Stimulated activated CD8-positive, alpha-beta memory T cell treated with anti-CD3 and anti-CD28 coated beads, Interleukin-12 subunit alpha, Interleukin-12 subunit beta, amount 100 ng/mL, for 1 hour (primary cell): ENCODE measurements at regions not wholly inside any gene's neighbourhood (a gene's known extent, or its start where the extent isn't known, plus 50 kb on each side); places are given as distances from the start of the nearest gene placed in this dataset.
"Not testable (repeated sequence)": the region's sequence is repeated elsewhere in the genome, so short reads cannot be mapped to it uniquely, and the experiment has no call there.

Source experiments
- DNase-seq: peaks from one replicate; pipeline ENCODE4 v3.0.0-alpha.2; 2020; ENCODE audit warnings: low read depth

DNA sequence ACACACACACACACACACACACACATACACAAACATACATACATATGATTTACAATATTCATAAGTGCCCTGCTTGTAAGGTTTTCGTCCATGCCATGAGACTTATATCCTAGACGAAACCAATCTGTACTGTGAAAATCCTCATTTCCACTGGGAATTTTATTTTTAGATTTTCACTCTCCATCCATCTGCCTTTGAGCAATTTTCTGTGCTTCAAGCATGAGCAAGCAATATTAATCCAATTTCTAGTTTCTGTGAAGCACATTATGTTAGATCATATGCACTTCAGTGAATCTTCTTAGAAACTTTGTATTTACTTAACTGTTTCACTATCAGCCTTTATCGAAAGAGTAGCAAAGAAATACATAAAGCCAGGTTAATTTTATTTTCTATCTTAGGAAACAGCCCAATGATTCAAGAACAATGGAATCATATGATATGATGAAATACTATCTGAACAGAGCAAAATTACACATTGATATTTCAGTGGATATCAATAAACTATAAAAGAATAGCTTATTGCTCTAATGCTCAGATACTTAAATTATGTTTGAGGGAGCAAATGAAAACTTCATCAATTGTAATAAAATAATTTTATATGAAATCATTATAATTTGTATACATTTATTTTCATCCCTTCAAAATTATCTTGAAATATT, 1100.7 kb upstream of the MIR17HG start:
- DNase-seq = no peak

DNA sequence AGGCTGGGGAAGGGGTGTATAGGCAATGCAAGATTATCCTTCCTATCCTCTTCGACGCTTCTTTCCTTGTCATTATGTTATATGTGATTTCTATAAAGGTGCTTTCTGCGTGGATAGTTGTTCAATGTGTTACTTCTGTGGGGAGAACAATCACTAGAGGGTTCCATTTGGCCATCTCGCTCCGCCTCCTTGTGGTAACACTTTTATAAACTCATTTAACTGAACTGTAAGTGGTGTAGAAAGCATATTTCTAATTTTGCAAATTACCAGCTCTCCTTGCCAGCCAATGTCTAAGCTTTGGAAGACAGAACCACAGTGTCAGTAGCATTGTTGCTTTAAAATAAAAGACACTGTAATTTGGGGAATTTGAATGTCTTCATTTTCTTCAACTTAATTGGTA, 1093.7 kb upstream of the MIR17HG start:
- DNase-seq = no peak

DNA sequence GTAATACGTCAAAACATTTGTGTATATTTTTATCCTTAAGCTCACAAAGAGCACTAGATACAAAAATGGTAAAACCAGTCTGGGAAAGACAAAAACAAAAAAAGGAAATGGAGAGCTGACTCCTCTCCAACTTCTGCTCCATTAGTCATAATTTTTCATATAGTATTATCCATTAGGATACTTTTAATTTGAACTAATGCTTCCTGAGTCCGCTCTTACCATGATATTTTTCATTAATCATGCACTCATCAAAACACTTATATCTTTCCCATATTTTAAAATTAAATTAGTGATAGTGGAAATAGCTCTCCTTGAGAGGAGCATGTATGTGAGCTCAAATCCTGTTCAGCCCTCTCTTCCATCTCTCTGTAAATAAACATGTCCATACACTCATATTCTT, 1093.0 kb upstream of the MIR17HG start:
- no peak for DNase-seq

DNA sequence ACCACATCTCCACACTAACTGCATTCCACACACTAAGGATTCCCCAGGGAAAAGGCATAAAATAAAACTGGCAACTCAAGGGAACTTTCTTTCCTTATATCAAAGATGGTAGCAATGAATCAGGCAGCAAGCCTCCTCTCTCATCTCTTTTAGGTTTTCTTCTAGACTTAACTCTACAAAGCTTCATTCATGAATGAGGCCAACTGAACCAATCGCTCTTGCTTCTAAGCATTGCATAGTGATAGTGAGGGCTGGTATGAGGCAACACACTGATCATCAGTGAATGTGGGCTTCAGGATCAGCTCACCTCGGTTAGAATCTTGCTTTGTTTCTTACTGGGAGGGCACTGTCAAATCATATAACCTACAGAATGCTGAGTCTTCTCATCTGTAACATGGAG, 1090.7 kb upstream of the MIR17HG start:
- no peak for DNase-seq

DNA sequence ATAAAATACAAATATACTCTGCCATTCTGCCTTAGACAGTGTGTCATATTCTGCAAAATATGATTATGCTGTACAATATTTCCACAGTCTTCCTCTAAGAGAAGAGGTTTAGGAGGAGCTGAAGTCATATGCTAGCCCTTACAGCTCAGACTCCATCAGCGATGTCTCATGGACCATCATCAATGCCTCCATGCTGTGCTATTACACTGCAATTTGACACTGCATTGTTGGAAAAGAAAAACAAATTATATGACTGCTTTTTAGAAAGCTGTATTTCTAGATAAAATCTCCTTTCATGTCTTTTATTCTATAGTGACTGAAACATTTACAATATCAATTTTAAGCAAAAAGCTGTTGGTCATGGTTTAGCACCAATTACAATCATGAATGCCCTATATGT, 1089.4 kb upstream of the MIR17HG start:
- no peak for DNase-seq

DNA sequence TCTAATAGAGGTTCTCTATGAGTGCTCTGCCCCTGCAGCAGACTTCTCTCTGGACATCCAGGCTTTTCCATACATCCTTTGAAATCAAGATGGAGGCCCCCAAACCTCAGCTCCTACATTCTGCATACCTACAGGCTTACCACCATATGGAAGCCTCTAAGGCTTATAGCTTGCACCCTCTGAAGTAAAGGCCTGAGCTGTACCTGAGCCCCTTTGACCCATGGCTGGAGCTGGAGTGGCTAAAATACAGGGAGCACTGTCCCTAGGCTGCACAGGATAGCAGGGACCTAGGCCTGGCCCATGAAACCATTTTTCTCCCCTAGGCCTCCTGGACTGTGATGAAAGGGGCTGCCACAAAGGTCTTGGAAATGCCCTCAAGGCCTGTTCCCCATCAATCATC, 1086.1 kb upstream of the MIR17HG start:
- no peak for DNase-seq

DNA sequence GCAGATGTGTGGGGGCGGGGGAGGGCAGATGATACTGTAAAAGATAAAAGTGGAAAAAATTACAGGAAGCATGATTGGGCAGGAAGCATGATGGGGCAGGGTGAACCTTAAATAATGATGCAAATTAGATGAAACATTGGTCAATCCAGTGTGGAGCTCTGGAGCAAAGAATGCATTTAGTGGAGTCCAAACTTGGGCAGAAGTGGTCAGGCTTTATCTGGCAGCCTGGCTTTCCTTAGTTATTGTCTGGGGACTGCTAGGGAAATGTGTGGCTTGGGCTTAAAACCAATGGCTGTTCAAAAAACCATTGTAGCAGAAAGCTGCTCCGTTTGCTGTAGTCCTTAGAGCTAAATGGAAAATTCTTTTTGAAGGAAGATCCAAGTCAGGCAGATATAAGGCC, 1077.3 kb upstream of the MIR17HG start:
- no peak for DNase-seq

DNA sequence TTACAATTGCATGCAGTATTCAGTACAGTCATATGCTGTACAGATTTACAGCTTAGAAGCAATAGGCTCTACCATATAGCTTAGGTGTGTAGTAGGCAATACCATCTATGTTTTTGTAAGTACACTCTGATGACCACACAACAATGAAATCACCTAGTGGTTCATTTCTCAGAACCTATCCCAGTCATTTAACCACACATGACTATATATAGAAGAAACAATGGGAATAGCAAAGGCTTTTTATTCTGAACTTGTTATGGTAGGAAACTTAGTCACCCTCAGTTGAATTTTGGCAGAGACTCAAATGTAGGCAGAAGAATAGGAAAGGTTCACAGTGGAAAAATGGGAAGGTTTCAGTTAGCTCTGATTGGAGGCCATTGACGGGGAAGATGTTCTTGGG, 1075.1 kb upstream of the MIR17HG start:
- DNase-seq = no peak

DNA sequence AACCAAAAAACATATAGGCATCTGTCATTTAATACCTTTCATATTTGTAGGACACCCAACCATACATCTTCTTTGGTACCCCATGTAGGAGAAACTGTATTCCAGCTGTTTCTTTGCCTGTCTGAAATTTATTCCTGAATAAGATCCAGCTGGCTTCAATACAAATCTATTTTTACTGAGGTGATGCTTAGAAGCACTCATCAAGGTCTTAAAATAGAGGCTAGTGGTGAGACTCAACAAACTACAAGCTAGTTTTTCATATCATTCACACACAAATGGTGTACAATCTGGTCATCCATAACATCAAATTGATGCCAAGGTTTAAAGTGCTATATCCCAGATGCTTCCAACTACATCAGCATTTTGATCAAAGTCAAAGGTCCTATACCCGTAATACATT, 1071.3 kb upstream of the MIR17HG start:
- no peak for DNase-seq

DNA sequence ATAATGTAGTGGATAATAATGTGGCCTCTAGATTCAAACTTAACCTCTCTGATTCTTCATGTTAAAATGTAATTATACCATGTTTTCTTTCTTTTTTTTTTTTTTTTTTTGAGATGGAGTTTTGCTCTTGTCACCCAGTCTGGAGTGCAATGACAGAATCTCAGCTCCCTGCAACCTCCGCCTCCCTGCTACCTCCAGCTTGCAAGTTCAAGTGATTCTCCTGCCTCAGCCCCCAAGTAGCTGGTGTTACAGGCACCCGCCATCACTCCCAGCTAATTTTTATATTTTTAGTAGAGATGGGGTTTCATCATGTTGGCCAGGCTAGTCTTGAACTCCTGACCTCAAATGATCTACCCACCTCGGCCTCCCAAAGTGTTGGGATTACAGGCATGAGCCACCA, 1069.3 kb upstream of the MIR17HG start:
- not testable (repeated sequence) for DNase-seq

DNA sequence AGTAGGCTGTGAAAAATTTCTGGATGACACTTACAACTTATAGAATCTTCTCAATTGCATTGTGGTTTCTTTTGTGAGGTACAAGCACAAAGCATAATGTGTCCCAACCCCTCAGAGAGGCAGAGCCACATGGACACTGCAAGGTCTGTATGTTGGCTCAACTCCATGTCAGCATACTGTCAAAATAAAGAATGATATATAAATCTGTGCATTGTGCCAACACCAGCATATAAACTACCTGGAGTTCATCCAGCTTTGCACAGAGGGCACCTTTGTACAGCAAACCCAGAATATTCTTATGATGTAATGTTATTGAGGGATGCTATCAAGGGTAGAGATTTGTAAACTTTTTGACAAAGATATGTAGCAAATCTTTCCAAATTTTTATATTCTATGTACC, 1065.8 kb upstream of the MIR17HG start:
- no peak for DNase-seq

DNA sequence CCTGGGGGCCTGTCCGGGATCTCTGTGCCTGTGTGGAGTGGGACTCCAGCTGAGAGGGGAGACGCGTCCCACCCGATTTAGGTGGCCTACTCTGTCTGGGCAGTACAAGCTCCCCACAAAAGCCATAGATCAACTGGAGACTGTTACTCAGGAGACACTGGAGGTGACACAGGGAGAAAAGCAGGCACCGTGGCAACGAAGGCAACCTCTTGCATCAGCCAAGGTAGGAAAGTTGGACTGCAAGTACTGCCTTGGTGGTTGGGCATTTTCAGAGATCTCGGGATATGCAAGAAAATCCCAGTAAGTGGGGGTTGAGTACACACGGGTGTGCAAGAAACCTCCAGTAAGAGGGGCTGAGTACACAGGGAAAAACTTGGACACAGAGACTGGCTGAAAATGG, 1060.0 kb upstream of the MIR17HG start:
- no peak for DNase-seq

DNA sequence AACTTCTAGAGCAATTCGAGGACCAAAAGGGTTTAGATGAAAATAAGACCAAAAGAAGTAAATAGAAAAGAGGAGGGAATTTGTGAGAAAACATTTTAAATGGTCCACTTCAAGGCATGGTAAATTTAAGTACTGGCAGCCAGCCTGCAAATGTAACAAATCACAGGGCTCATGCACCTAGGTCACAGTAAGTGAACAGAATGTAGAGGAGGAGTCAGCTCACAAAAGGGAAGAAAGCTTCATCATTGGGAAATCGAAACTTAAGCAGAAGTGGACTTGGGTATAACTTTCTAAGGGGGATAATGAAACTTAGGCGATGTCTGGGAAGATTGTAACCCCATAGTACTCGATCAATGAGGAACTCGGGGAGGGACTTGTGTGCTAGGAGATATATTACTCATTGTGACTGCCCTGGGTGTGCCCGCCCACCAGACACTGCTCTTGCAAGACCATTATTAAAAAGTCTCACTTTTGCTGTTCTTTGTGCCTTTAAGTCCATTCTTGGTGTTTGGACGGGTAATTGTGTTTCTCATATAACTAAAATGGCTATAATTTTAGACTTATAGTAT, 1053.6 kb upstream of the MIR17HG start:
- DNase-seq = no peak

DNA sequence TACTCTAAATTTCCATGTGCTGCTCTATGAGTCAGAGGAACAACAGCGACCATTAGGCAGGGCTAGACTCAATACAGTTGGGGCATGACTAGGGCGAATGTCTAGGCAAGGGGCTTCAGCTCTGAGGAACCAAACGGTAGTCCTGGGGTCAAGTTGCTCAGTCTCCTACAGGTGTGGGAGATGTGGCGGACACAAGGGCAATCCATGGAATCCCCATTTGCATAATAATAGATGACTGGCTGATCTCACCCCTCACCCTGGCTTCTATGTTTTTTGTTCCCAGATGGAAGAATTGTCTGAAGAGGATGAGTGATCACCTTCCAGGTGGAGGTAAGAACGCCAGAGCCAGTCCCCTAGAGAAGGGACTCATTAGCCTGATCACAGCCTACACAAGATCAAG, 1048.2 kb upstream of the MIR17HG start:
- DNase-seq = no peak

DNA sequence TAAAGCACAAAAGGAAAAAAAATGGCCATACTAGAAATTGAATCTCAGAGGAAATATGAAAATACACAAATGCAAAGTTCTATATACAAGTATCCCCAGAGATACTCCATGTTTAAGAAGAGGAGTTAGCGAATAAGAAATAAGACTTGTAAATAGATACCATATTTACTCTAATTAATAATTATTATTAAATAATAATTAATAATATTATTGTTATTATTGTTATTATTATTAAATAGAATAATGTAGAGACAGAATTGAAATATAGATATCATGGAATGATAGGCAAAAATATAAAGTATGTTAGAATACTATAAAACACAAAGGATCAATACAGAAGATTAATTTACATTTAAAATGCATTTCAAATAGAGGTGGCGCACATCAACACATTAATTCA, 1047.5 kb upstream of the MIR17HG start:
- no peak for DNase-seq

DNA sequence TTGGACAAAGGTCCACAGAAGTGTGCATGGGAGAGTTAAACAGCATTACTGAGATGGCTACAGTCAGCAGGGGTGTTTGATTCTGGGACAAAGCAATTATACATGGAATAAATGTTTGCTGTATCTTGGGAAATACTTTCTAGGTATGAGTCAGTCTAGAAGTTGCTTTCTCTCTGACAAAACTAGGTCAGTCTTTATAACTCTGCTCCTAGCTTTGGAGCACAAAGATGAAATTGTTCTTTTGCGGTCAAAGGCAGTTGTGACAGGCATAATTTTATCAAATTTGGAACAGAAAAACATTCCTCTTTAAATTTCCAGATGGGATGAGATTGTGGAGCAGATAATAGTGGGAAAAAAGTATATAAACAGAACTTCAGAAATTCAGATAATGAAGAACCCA, 1045.4 kb upstream of the MIR17HG start:
- no peak for DNase-seq

DNA sequence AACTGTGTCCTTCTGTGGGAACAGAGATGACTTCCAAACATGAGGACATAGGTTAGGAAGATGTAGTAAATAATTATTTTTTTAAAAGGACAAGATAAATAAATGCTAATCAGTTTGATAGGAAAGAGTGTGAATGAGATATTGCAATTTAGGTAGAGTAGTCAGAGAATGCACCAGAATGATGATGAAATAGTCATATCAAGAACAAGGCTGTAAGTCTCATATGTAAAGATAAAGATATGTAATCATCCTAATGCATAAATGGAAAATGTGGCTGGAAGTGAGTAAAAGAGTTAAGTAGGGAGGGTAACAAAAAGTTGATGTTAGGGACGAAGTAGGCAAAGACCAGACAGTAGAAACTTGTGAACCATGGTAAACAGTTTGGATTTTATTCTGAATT, 1041.7 kb upstream of the MIR17HG start:
- no peak for DNase-seq

DNA sequence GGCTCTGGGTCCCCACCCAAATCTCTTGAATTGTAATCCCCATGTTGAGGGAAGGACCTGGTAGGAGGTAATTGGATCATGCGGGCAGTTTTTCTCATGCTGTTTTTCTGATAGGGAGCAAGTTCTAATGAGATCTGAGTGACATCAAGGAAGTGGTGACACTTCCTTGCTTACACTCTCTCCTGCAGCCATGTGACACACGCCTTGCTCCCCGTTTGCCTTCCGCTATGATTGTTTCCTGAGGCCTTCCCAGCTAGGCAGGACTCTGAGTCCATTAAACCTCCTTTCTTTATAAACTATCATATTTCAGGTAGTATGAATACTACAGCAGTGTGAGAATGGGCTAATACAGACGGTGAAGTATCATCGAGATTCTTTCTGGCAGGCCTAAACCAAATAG, 1040.4 kb upstream of the MIR17HG start:
- DNase-seq = no peak

DNA sequence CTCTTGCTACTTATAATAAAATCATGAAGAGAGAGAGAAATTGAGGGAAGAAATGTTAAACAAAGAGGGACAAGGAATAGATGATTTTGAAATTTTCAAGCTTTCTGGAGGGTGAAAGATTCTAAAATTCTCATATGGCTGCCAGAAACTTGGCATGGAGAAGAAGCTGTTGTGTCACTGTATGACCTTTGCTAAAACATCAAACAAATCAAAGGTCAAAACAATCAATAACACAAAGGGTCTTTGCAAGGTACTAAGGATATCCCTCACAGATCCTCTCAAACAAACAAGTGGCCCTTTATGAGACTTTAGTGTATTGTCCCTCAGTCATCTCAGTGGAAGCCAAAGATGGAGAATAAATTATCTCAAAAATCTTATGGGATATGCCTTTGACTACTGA, 1039.2 kb upstream of the MIR17HG start:
- no peak for DNase-seq

DNA sequence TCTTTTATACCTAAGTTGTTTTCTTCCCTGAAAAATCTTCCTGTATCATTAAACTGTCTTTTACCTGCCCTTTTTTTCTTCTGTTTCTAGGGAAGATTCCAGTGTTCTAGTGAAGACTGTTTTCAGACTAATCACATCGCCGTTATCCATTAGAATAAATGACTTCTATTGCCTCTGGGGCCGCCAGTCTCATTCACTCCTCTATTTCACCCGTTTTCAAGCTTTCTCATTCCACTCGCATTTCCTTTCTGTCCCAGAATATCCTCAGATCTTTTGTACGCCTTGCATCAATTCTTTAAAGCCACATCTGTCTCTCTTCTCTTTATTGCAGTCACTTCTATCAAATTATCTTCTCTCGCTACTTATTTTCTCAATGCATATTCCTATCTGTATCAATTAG, 1035.6 kb upstream of the MIR17HG start:
- no peak for DNase-seq

DNA sequence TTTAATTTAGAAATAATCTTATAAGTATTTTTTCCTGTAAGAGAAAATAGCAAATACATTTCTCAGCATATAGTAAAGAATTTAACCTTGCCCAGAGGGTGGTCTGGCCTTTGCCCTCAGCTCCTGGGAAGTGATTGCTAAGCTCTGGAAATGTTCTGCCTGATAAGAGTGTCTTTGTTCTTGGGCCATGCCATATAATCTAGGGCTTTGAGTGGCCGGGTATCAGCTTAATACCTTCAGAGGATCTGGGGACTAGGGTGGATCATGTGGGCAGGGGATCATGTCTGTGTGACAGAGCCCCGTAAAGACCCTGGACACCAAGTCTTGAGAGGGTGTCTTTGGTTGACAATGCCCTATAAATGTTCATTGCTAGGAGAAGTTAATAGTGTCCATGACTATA, 1032.4 kb upstream of the MIR17HG start:
- DNase-seq = no peak

DNA sequence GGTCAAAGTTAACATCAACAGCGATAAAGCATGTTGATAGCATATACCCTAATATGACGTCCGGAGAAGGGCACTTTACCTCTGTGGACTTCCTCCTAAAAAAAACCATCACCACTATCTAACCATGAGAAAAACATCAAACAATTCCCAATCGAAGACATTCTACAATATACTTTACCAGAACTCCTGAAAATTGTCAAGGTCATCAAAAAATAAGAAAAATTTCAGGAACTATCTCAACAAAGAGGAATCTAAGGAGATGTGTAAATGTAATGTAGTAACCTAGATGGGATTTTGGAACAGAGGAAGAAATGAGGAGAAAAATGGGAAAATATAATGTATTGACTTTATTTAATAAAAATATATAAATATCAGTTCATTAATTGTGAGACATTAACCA, 1026.8 kb upstream of the MIR17HG start:
- DNase-seq = no peak

DNA sequence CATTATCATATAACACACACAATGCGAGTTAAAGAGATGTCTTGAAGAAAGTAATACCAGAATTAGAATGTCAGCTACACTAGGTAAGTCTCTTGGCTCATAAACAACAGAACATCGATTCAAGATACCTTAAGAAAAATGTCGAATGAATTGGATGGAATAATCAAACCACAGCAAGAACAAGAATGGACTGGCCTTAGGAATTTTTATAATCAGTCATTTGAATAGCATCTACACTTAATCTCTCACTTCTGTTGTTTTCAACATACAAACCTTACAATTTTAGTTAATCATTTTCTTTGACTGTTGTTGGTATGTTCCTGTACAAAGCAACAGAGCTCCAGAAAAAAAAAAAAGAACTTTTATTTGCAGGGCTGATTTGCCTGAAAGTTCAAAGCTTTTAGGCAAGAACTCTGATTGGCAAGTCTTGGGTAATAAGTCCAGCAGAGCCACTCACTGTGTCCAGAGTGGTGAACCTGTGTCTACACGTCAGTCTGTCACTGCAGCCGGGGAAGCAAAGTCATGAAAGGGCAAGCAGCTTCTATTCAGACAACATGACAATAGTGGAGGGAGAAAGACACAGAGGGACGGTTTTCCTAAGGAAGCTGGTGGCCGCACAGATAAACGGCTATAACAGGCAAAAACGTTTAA, 1026.1 kb upstream of the MIR17HG start:
- no peak for DNase-seq

DNA sequence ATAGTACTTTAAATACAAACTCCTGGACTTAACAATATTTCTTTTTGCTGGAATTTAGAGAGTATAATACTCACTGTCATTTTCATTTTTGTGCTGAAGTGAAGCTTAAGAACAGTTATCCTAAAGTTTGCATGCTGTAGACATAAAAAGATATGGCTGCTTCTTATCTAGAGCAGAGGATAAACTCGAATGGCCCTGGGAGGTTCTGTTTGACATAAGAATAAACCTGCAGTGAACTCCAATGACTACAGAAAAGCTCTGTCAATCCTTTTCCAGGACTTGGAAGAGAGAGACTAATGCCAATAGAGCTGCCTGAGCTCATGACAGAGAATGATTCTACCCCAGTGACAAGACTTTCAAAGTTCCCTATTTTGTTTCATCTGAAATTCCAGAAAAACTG, 1017.8 kb upstream of the MIR17HG start:
- DNase-seq = no peak
